NK-92 (cell line): ENCODE measurements at regions not wholly inside any gene's neighbourhood (a gene's known extent, or its start where the extent isn't known, plus 50 kb on each side); places are given as distances from the start of the nearest gene placed in this dataset.

Experiments
- DNase-seq: peaks from one replicate; lab custom pipeline; 2025; ENCODE audit not compliant: unreplicated experiment; lab: John Stamatoyannopoulos, UW

- DNase-seq: no peak
Measured at GRCh38 chr7:118563311-118563710, 338.8 kb downstream of the ANKRD7 start.

- DNase-seq: no peak
Measured at GRCh38 chr7:118572604-118573003, 348.1 kb downstream of the ANKRD7 start.

GRCh38 chr7:118573085-118573484, 348.6 kb downstream of the ANKRD7 start:
- DNase-seq: no peak

GRCh38 chr7:118575393-118575948, 351.0 kb downstream of the ANKRD7 start:
- DNase-seq: no peak

- no peak for DNase-seq
Measured at GRCh38 chr7:118580743-118581382, 356.4 kb downstream of the ANKRD7 start.

GRCh38 chr7:118583641-118584040, 359.1 kb downstream of the ANKRD7 start:
- DNase-seq: no peak

- DNase-seq: no peak
Measured at GRCh38 chr7:118586248-118586647, 361.7 kb downstream of the ANKRD7 start.

- no peak for DNase-seq
Measured at GRCh38 chr7:118590107-118590506, 365.6 kb downstream of the ANKRD7 start.

- DNase-seq: no peak
Measured at GRCh38 chr7:118602090-118602489, 377.6 kb downstream of the ANKRD7 start.

GRCh38 chr7:118606602-118607001, 382.1 kb downstream of the ANKRD7 start:
- DNase-seq: no peak

GRCh38 chr7:118609207-118609606, 384.7 kb downstream of the ANKRD7 start:
- no peak for DNase-seq

- DNase-seq: no peak
Measured at GRCh38 chr7:118615681-118616080, 391.2 kb downstream of the ANKRD7 start.

GRCh38 chr7:118621810-118622360, 397.4 kb downstream of the ANKRD7 start:
- DNase-seq: no peak

GRCh38 chr7:118626739-118627138, 402.2 kb downstream of the ANKRD7 start:
- DNase-seq: no peak

- DNase-seq: no peak
Measured at GRCh38 chr7:118627467-118627866, 403.0 kb downstream of the ANKRD7 start.

GRCh38 chr7:118629898-118630438, 405.5 kb downstream of the ANKRD7 start:
- DNase-seq: no peak

- no peak for DNase-seq
Measured at GRCh38 chr7:118642396-118642795, 417.9 kb downstream of the ANKRD7 start.

GRCh38 chr7:118644346-118644745, 419.8 kb downstream of the ANKRD7 start:
- DNase-seq: no peak

GRCh38 chr7:118648002-118648401, 423.5 kb downstream of the ANKRD7 start:
- DNase-seq: no peak

GRCh38 chr7:118657391-118658005, 433.0 kb downstream of the ANKRD7 start:
- no peak for DNase-seq

GRCh38 chr7:118662266-118662665, 437.8 kb downstream of the ANKRD7 start:
- DNase-seq: no peak

- no peak for DNase-seq
Measured at GRCh38 chr7:118664498-118664897, 440.0 kb downstream of the ANKRD7 start.
